HepG2 (cell line): ENCODE measurements at regions not wholly inside any gene's neighbourhood (a gene's known extent, or its start where the extent isn't known, plus 50 kb on each side); places are given as distances from the start of the nearest gene placed in this dataset.

Source experiments
- ATAC-seq: fragments of 200-7000 bp; cut with Tn5 transposase; 3 replicates; pipeline ENCODE4 v1.9.1; 2020; ENCODE audit warnings: mild to moderate bottlenecking, moderate library complexity
- BruUV-seq: library from RNA; stranded (reverse); fragments of 400-500 nt; replicated peaks from 2 replicates; lab custom pipeline; 2021; lab: Mats Ljungman, UMichigan
- CTCF ChIA-PET: fragments of 300-600 bp; formaldehyde crosslinking; extraction: SDS; loops from one replicate; lab custom pipeline; 2021; ENCODE audit warnings: low total read pairs, inconsistent platforms, low intra/inter-chr PET ratio; lab: Yijun Ruan, JAX
- POLR2A ChIA-PET: fragments of 350-600 bp; sonication (Branson Sonifier 250); formaldehyde crosslinking; loops from one replicate; lab custom pipeline; 2020; ENCODE audit warnings: antibody characterized with exemption, inconsistent platforms; lab: Yijun Ruan, JAX
- DNase-seq: peaks from one replicate; pipeline ENCODE4 v3.0.0-alpha.2; 2015; ENCODE audit warnings: low spot score
- FAIRE-seq: peaks from 3 replicates; lab custom pipeline; 2011; peaks lifted over from hg19 to GRCh38; lab: Jason Lieb, UNC
- H2AFZ ChIP-seq: one replicate; pipeline ENCODE4 v1.6.1; 2011; ENCODE audit warnings: low read length, inconsistent platforms
- H3K27ac ChIP-seq: fragments of 300-600 bp; 3 replicates; pipeline ENCODE4 v1.8.0; 2011; ENCODE audit warnings: mixed run types, mild to moderate bottlenecking, mixed read lengths, low read length, inconsistent platforms; ENCODE audit not compliant: insufficient read depth; ENCODE audit errors: extremely low read length
- H3K27me3 ChIP-seq, 2 experiments: fragments of 200-600 bp in 1 of 2; 2 replicates in 1 of 2; 3 replicates in 1 of 2; pipeline versions ENCODE4 v1.6.0 to v1.8.0; 2011; ENCODE audit warnings: low read length in 2 of 2, mild to moderate bottlenecking in 2 of 2, moderate library complexity in 2 of 2, inconsistent platforms in 1 of 2; ENCODE audit not compliant: insufficient read depth in 2 of 2, control insufficient read depth in 1 of 2
- H3K36me3 ChIP-seq, 2 experiments: fragments of 200-600 bp in 1 of 2; replicated peaks in 1 of 2; 2 replicates in 1 of 2; 3 replicates in 1 of 2; pipeline versions ENCODE4 v1.5.1 to v1.8.0; 2011; ENCODE audit warnings: low read length in 2 of 2, inconsistent platforms in 1 of 2; ENCODE audit not compliant: insufficient read depth in 2 of 2, control insufficient read depth in 1 of 2
- H3K4me1 ChIP-seq: 2 replicates; pipeline ENCODE4 v1.5.1; 2012; ENCODE audit warnings: low read length, inconsistent platforms; ENCODE audit not compliant: insufficient read depth
- H3K4me2 ChIP-seq: 2 replicates; pipeline ENCODE4 v1.6.0; 2011; ENCODE audit warnings: low read depth, low read length, inconsistent platforms
- H3K4me3 ChIP-seq, 3 experiments: fragments of 200-600 bp in 1 of 3; sonication (generic), shearing (Covaris generic) in 1 of 3; replicated peaks in 1 of 3; 2 replicates each; pipeline ENCODE4 v1.5.1; 2011 to 2016; ENCODE audit warnings: low read length in 3 of 3, inconsistent platforms in 2 of 3, low read depth in 2 of 3, mild to moderate bottlenecking in 2 of 3, control low read depth in 1 of 3, mixed read lengths in 1 of 3; ENCODE audit not compliant: insufficient read depth in 1 of 3
- H3K79me2 ChIP-seq: one replicate; pipeline ENCODE4 v1.6.1; 2011; ENCODE audit warnings: low read length, inconsistent platforms; ENCODE audit not compliant: insufficient read depth
- H3K9ac ChIP-seq: 2 replicates; pipeline ENCODE4 v1.6.0; 2011; ENCODE audit warnings: mild to moderate bottlenecking, low read depth, low read length, inconsistent platforms; ENCODE audit not compliant: insufficient read depth
- H3K9me3 ChIP-seq: 2 replicates; pipeline ENCODE4 v1.5.1; 2012; ENCODE audit warnings: mild to moderate bottlenecking, low read length
- H4K20me1 ChIP-seq: 2 replicates; pipeline ENCODE4 v1.6.0; 2011; ENCODE audit warnings: inconsistent platforms, mild to moderate bottlenecking, low read length, moderate library complexity; ENCODE audit not compliant: insufficient read depth
- ARNTL ChIP-seq: sonication (generic); formaldehyde crosslinking; IDR thresholded peaks from 2 replicates; pipeline ENCODE4 v1.4.0; 2020; ENCODE audit warnings: mild to moderate bottlenecking, missing genetic modification reagents
- ATAD3A ChIP-seq: sonication (generic); formaldehyde crosslinking; IDR thresholded peaks from 2 replicates; pipeline ENCODE4 v1.4.0; 2020; ENCODE audit warnings: missing genetic modification reagents
- GATAD2A ChIP-seq: IDR thresholded peaks from 2 replicates; pipeline ENCODE4 v1.6.1; 2016
- HCFC1 ChIP-seq: fragments of 150-350 bp; IDR thresholded peaks from 2 replicates; pipeline ENCODE4 v1.6.1; 2014; ENCODE audit warnings: low read depth, low read length
- KDM2A ChIP-seq: sonication (generic); formaldehyde crosslinking; IDR thresholded peaks from 2 replicates; pipeline ENCODE4 v1.4.0; 2020; ENCODE audit warnings: low read depth, missing genetic modification reagents, borderline replicate concordance
- PAXIP1 ChIP-seq: sonication (generic); formaldehyde crosslinking; conservative IDR thresholded peaks from 2 replicates; pipeline ENCODE4 v1.4.0; 2020; ENCODE audit warnings: mild to moderate bottlenecking, missing genetic modification reagents, moderate library complexity
- TOPORS ChIP-seq: sonication (generic); formaldehyde crosslinking; IDR thresholded peaks from 2 replicates; pipeline ENCODE4 v1.8.0; 2023; ENCODE audit warnings: mild to moderate bottlenecking, missing genetic modification reagents
- ZBTB8A ChIP-seq: sonication (generic); formaldehyde crosslinking; IDR thresholded peaks from 2 replicates; pipeline ENCODE4 v1.4.0; 2020; ENCODE audit warnings: mild to moderate bottlenecking, low read depth, missing genetic modification reagents, borderline replicate concordance
- ZC3H4 ChIP-seq: sonication (generic); formaldehyde crosslinking; IDR thresholded peaks from 2 replicates; pipeline ENCODE4 v1.4.0; 2020; ENCODE audit warnings: missing genetic modification reagents, borderline replicate concordance
- ZNF10 ChIP-seq: sonication (generic); formaldehyde crosslinking; IDR thresholded peaks from 2 replicates; pipeline ENCODE4 v1.4.0; 2020; ENCODE audit warnings: mild to moderate bottlenecking, low read depth, missing genetic modification reagents, borderline replicate concordance
- ZNF232 ChIP-seq: sonication (generic); formaldehyde crosslinking; IDR thresholded peaks from 2 replicates; pipeline ENCODE4 v1.4.0; 2020; ENCODE audit warnings: missing genetic modification reagents, borderline replicate concordance
- ZNF44 ChIP-seq: sonication (generic); formaldehyde crosslinking; IDR thresholded peaks from 2 replicates; pipeline ENCODE4 v1.5.1; 2020; ENCODE audit warnings: mild to moderate bottlenecking, missing genetic modification reagents
- ZNF451 ChIP-seq: sonication (generic); formaldehyde crosslinking; IDR thresholded peaks from 2 replicates; pipeline ENCODE4 v1.5.0; 2020; ENCODE audit warnings: mild to moderate bottlenecking, missing genetic modification reagents
- ZNF510 ChIP-seq: sonication (generic); formaldehyde crosslinking; IDR thresholded peaks from 2 replicates; pipeline ENCODE4 v1.4.0; 2020; ENCODE audit warnings: low read depth, mild to moderate bottlenecking, missing genetic modification reagents
- ZNF512 ChIP-seq: sonication (generic); formaldehyde crosslinking; IDR thresholded peaks from 2 replicates; pipeline ENCODE4 v1.4.0; 2020; ENCODE audit warnings: mild to moderate bottlenecking, missing genetic modification reagents
- ZNF546 ChIP-seq: sonication (generic); formaldehyde crosslinking; conservative IDR thresholded peaks from 2 replicates; pipeline ENCODE4 v1.8.1; 2023; ENCODE audit warnings: mild to moderate bottlenecking, missing genetic modification reagents
- ZNF737 ChIP-seq: sonication (generic); formaldehyde crosslinking; IDR thresholded peaks from 2 replicates; pipeline ENCODE4 v1.5.0; 2020; ENCODE audit warnings: missing genetic modification reagents, mild to moderate bottlenecking, borderline replicate concordance
- ZNF761 ChIP-seq: sonication (generic); formaldehyde crosslinking; conservative IDR thresholded peaks from 2 replicates; pipeline ENCODE4 v1.4.0; 2020; ENCODE audit warnings: mild to moderate bottlenecking, missing genetic modification reagents
- ZSCAN22 ChIP-seq: sonication (generic); formaldehyde crosslinking; IDR thresholded peaks from 2 replicates; pipeline ENCODE4 v1.4.0; 2020; ENCODE audit warnings: mild to moderate bottlenecking, missing genetic modification reagents
- in situ Hi-C: cut with HindIII; loops from 2 replicates; pipeline ENCODE4 v1.10.0; 2017; ENCODE audit warnings: low pct_unique_long_range_greater_than_20kb; ENCODE audit not compliant: extremely low pct_ligation_motif_present
- intact Hi-C: fragments of 100-400 bp; cut with micrococcal nuclease; formaldehyde crosslinking; loops from one replicate; pipeline ENCODE4 v1.10.0; 2022; ENCODE audit not compliant: unreplicated experiment
- TF ChIP-seq, protein P1 (sequence below): IDR thresholded peaks from 2 replicates; pipeline ENCODE4 v1.6.1; 2012; ENCODE audit warnings: inconsistent platforms
- TF ChIP-seq, protein P2 (sequence below): sonication (generic); formaldehyde crosslinking; IDR thresholded peaks from 2 replicates; pipeline ENCODE4 v1.8.0; 2022; ENCODE audit warnings: mild to moderate bottlenecking, missing genetic modification reagents, moderate library complexity

DNA sequence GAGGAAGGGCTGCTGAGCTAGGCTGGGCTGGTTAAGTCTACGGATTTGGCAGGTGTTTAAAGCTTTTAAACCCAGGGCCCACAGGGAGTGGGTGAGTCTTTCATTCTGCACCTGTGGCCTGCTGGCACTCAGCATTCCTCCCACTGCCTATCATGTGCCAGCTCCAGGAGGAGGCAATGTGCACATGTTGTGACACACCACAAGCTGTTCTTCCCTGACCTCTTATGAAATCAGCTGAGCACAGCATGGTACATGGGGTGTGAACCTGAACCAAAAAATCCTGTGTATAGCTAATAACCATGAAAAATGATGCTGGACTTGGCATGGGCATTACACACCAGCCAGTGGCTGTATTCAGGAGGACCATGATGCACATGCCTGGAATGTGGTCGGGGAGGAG lies 297.9 kb upstream of the MMADHC start (continued):
- TF ChIP-seq ZBTB8A (CRISPR knock-in tag), result no peak
- TF ChIP-seq ZNF737 (CRISPR knock-in tag), result no peak
- no peak for TF ChIP-seq ATAD3A
- TF ChIP-seq TOPORS, result no peak
- no peak for TF ChIP-seq ZNF451

DNA sequence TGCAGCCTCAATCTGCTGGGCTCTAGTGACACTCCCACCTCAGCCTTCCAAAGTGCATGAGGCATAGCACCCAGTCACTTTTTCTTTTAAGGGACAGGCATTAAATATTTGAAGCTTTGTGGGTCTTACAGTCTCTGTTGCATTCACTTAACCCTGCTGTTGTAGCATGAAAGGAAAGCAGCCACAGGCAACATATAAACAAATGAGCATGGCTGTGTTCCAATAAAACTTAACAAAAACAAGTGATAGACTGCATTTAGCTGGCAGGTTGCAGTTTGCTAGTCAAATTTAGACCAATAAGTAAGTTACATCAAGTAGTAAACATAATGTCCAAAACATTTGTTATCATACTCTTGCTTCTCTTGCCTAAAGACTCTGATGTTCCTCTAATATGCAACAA lies 297.3 kb upstream of the MMADHC start:
- ChIA-PET POLR2A (no interaction called here), CTCF (no interaction called here)
- H3K9ac ChIP-seq, result no peak overlapping the region
- TF ChIP-seq ZNF546 (CRISPR knock-in tag) (no peak), KDM2A (no peak), ZSCAN22 (CRISPR knock-in tag) (no peak), ZNF10 (no peak), ZC3H4 (CRISPR knock-in tag) (no peak), ARNTL (CRISPR knock-in tag) (no peak), ZNF761 (CRISPR knock-in tag) (no peak), ZNF510 (no peak), HCFC1 (no peak), ZNF44 (CRISPR knock-in tag) (no peak), GATAD2A (CRISPR knock-in tag) (no peak), ZNF232 (CRISPR knock-in tag) (no peak), ZNF512 (CRISPR knock-in tag) (no peak), PAXIP1 (CRISPR knock-in tag) (no peak)
- TF ChIP-seq, protein P1, sequence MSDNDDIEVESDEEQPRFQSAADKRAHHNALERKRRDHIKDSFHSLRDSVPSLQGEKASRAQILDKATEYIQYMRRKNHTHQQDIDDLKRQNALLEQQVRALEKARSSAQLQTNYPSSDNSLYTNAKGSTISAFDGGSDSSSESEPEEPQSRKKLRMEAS, result no peak
- TF ChIP-seq, protein P2, sequence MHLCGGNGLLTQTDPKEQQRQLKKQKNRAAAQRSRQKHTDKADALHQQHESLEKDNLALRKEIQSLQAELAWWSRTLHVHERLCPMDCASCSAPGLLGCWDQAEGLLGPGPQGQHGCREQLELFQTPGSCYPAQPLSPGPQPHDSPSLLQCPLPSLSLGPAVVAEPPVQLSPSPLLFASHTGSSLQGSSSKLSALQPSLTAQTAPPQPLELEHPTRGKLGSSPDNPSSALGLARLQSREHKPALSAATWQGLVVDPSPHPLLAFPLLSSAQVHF, result no peak

More for the DNA sequence above, 297.3 kb upstream of the MMADHC start:
- no peak overlapping the region for H3K4me2 ChIP-seq
- no peak for DNase-seq
- no peak for FAIRE-seq
- intact Hi-C loops, result no loop called here
- no peaks in the 10 kb centered on the region for H3K4me1 ChIP-seq
- H3K27ac ChIP-seq, result no peak overlapping the region
- H3K79me2 ChIP-seq, result no peaks in the 10 kb centered on the region
- H4K20me1 ChIP-seq, result no peaks in the 10 kb centered on the region
- no peak overlapping the region for H3K4me3 ChIP-seq
- BruUV-seq, result no TSS peak
- in situ Hi-C loops, result no loop called here
- ATAC-seq, result no peak
- no peak overlapping the region for H2AFZ ChIP-seq
- H3K27me3 ChIP-seq, result no peaks in the 10 kb centered on the region
- no peaks in the 10 kb centered on the region for H3K36me3 ChIP-seq
- peaks cover 34% of the 10 kb centered on the region for H3K9me3 ChIP-seq
